H9 (cell line): ENCODE measurements at regions not wholly inside any gene's neighbourhood (a gene's known extent, or its start where the extent isn't known, plus 50 kb on each side); places are given as distances from the start of the nearest gene placed in this dataset.

Experiments used
- DNase-seq: peaks from one replicate; pipeline ENCODE4 v3.0.0-alpha.2; 2017
- H2AFZ ChIP-seq: one replicate; pipeline ENCODE4 v1.6.1; 2013; ENCODE audit warnings: mild to moderate bottlenecking, low read length, control low read depth, moderate library complexity
- H2AK5ac ChIP-seq: 2 replicates; pipeline ENCODE4 v1.6.1; 2013; ENCODE audit warnings: low read length, control low read depth, mixed read lengths; ENCODE audit not compliant: insufficient read length
- H2BK120ac ChIP-seq: one replicate; pipeline ENCODE4 v1.6.1; 2013; ENCODE audit warnings: low read depth, mild to moderate bottlenecking, low read length, control low read depth, inconsistent platforms; ENCODE audit not compliant: poor library complexity, severe bottlenecking
- H2BK12ac ChIP-seq: 2 replicates; pipeline ENCODE4 v1.6.1; 2013; ENCODE audit warnings: low read length, control low read depth, mixed read lengths, low read depth; ENCODE audit not compliant: insufficient read length
- H2BK15ac ChIP-seq: 2 replicates; pipeline ENCODE4 v1.6.1; 2013; ENCODE audit warnings: low read depth, low read length, control low read depth
- H2BK20ac ChIP-seq: one replicate; pipeline ENCODE4 v1.6.1; 2013; ENCODE audit warnings: low read depth, mild to moderate bottlenecking, low read length, control low read depth, inconsistent platforms; ENCODE audit not compliant: poor library complexity, severe bottlenecking
- H2BK5ac ChIP-seq: 2 replicates; pipeline ENCODE4 v1.6.1; 2013; ENCODE audit warnings: low read length, control low read depth, mixed read lengths; ENCODE audit not compliant: insufficient read length
- H3K14ac ChIP-seq: 2 replicates; pipeline ENCODE4 v1.6.1; 2013; ENCODE audit warnings: low read length, control low read depth; ENCODE audit not compliant: insufficient read depth
- H3K18ac ChIP-seq: 2 replicates; pipeline ENCODE4 v1.6.1; 2013; ENCODE audit warnings: low read depth, mild to moderate bottlenecking, mixed read lengths, low read length, control low read depth; ENCODE audit not compliant: insufficient read length
- H3K23ac ChIP-seq: 2 replicates; pipeline ENCODE4 v1.6.1; 2013; ENCODE audit warnings: low read length, control low read depth, mixed read lengths, low read depth; ENCODE audit not compliant: insufficient read length
- H3K23me2 ChIP-seq: 2 replicates; pipeline ENCODE4 v1.6.1; 2013; ENCODE audit warnings: low read depth, mild to moderate bottlenecking, mixed read lengths, low read length, control low read depth; ENCODE audit not compliant: insufficient read length, poor library complexity, severe bottlenecking
- H3K27ac ChIP-seq: 2 replicates; pipeline ENCODE4 v1.5.1; 2013; ENCODE audit warnings: low read length, control low read depth, mixed read lengths, low read depth; ENCODE audit not compliant: insufficient read length
- H3K27me3 ChIP-seq: 2 replicates; pipeline ENCODE4 v1.6.1; 2013; ENCODE audit warnings: low read length, control low read depth, inconsistent platforms; ENCODE audit not compliant: insufficient read depth
- H3K4ac ChIP-seq: 2 replicates; pipeline ENCODE4 v1.6.1; 2013; ENCODE audit warnings: low read depth, mild to moderate bottlenecking, control low read depth, inconsistent platforms, low read length, moderate library complexity
- H3K4me1 ChIP-seq: 2 replicates; pipeline ENCODE4 v1.6.1; 2013; ENCODE audit warnings: low read length, control low read depth, inconsistent platforms; ENCODE audit not compliant: insufficient read depth
- H3K4me2 ChIP-seq: 2 replicates; pipeline ENCODE4 v1.6.1; 2013; ENCODE audit warnings: low read length, control low read depth, mixed read lengths; ENCODE audit not compliant: insufficient read length, insufficient read depth
- H3K56ac ChIP-seq: 2 replicates; pipeline ENCODE4 v1.6.1; 2013; ENCODE audit warnings: low read depth, mild to moderate bottlenecking, mixed read lengths, low read length, control low read depth; ENCODE audit not compliant: insufficient read length
- H3K79me1 ChIP-seq: 2 replicates; pipeline ENCODE4 v1.6.1; 2013; ENCODE audit warnings: low read depth, mild to moderate bottlenecking, moderate library complexity, low read length, control low read depth, inconsistent platforms; ENCODE audit not compliant: insufficient read depth, poor library complexity, severe bottlenecking
- H3K79me2 ChIP-seq: 2 replicates; pipeline ENCODE4 v1.6.1; 2013; ENCODE audit warnings: low read length, control low read depth, inconsistent platforms; ENCODE audit not compliant: insufficient read depth
- H3K9ac ChIP-seq: 2 replicates; pipeline ENCODE4 v1.6.1; 2013; ENCODE audit warnings: low read length, control low read depth, mixed read lengths; ENCODE audit not compliant: insufficient read length; ENCODE audit errors: extremely low read depth
- H3K9me3 ChIP-seq: one replicate; pipeline ENCODE4 v1.6.1; 2013; ENCODE audit warnings: low read depth, low read length, inconsistent platforms; ENCODE audit not compliant: control insufficient read depth
- H3T11ph ChIP-seq: one replicate; pipeline ENCODE4 v1.6.1; 2013; ENCODE audit warnings: mild to moderate bottlenecking, low read length, control low read depth, inconsistent platforms
- H4K20me1 ChIP-seq: one replicate; pipeline ENCODE4 v1.6.1; 2013; ENCODE audit not compliant: control insufficient read depth, insufficient read length, insufficient read depth
- H4K5ac ChIP-seq: 2 replicates; pipeline ENCODE4 v1.6.1; 2013; ENCODE audit warnings: low read depth, mild to moderate bottlenecking, mixed read lengths, low read length, control low read depth; ENCODE audit not compliant: insufficient read length
- H4K8ac ChIP-seq: replicated peaks from 2 replicates; pipeline ENCODE4 v1.6.1; 2013; ENCODE audit warnings: low read length, control low read depth, mixed read lengths, low read depth; ENCODE audit not compliant: insufficient read length
- H4K91ac ChIP-seq: 2 replicates; pipeline ENCODE4 v1.6.1; 2013; ENCODE audit warnings: low read depth, mild to moderate bottlenecking, moderate library complexity, mixed read lengths, low read length, control low read depth; ENCODE audit not compliant: insufficient read length
- H3K27ac Mint-ChIP-seq, 3 experiments: 2 replicates in 2 of 3; 3 replicates in 1 of 3; pipeline ENCODE4 v1.8.0; 2020 to 2021; ENCODE audit warnings: mixed read lengths in 3 of 3, mild to moderate bottlenecking in 1 of 3, moderate library complexity in 1 of 3
- H3K27me3 Mint-ChIP-seq: 2 replicates; pipeline ENCODE4 v1.8.0; 2021; ENCODE audit warnings: low read depth, mild to moderate bottlenecking, moderate library complexity, mixed read lengths
- H3K36me3 Mint-ChIP-seq, 3 experiments: 2 replicates in 2 of 3; 3 replicates in 1 of 3; pipeline ENCODE4 v1.8.0; 2020 to 2021; ENCODE audit warnings: low read depth in 3 of 3, mixed read lengths in 3 of 3; ENCODE audit not compliant: insufficient read depth in 1 of 3
- H3K4me1 Mint-ChIP-seq, 2 experiments: 2 replicates each; pipeline ENCODE4 v1.8.0; 2020; ENCODE audit warnings: mixed read lengths in 2 of 2
- H3K4me3 Mint-ChIP-seq, 2 experiments: 2 replicates in 1 of 2; 3 replicates in 1 of 2; pipeline ENCODE4 v1.8.0; 2020 to 2021; ENCODE audit warnings: mild to moderate bottlenecking in 2 of 2, mixed read lengths in 2 of 2, moderate library complexity in 1 of 2
- H3K9me3 Mint-ChIP-seq, 2 experiments: 2 replicates in 1 of 2; 3 replicates in 1 of 2; pipeline ENCODE4 v1.8.0; 2020; ENCODE audit warnings: mild to moderate bottlenecking in 2 of 2, mixed read lengths in 2 of 2, moderate library complexity in 1 of 2
- TF ChIP-seq, protein P1 (sequence below): fragments of 200-600 bp; sonication (generic); conservative IDR thresholded peaks from 3 replicates; pipeline ENCODE4 v1.8.0; 2021; ENCODE audit warnings: antibody characterized with exemption, mild to moderate bottlenecking

DNA sequence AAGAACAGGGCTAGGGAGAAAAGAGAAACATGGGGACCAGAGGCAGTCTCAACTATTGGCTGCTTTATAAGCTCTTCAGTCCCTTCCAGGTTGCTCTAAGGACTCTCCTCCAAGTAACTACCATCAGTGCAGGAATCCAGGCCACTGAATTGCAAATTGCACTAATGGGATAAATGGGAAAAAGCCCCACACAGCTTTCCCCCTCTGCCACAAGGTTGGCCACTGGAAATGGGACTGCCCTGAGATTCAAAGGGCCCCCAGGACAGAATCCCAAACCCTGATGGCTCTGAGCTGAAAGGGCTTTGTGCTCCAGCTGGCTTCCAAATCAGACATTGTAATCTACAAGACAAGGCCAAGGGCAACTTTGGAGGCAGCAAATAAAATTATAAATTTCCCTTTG lies 633.2 kb downstream of the ACTR3B start:
- no peak overlapping the region for H3K56ac ChIP-seq
- peaks cover 92 to 96% of the 10 kb centered on the region in 2 experiments for H3K9me3 Mint-ChIP-seq

More for the DNA sequence above, 633.2 kb downstream of the ACTR3B start:
- Mint-ChIP-seq H3K4me1 (no peaks in the 10 kb centered on the region), H3K4me3 (no peak overlapping the region), H3K27ac (no peak overlapping the region), H3K27me3 (peaks cover 1% of the 10 kb centered on the region), H3K36me3 (peaks cover 8 to 51% (median 10%) of the 10 kb centered on the region in 3 experiments)
- H3K23ac ChIP-seq: no peak overlapping the region
- DNase-seq: no peak
- no peak overlapping the region for H2BK15ac ChIP-seq
- H4K5ac ChIP-seq: no peak overlapping the region
- H2BK12ac ChIP-seq: no peak overlapping the region
- H3K4me2 ChIP-seq: no peak overlapping the region
- no peak overlapping the region for H3T11ph ChIP-seq
- H3K79me2 ChIP-seq: no peaks in the 10 kb centered on the region
- H3K4me1 ChIP-seq: no peaks in the 10 kb centered on the region
- no peak overlapping the region for H2AFZ ChIP-seq
- TF ChIP-seq, protein P1, sequence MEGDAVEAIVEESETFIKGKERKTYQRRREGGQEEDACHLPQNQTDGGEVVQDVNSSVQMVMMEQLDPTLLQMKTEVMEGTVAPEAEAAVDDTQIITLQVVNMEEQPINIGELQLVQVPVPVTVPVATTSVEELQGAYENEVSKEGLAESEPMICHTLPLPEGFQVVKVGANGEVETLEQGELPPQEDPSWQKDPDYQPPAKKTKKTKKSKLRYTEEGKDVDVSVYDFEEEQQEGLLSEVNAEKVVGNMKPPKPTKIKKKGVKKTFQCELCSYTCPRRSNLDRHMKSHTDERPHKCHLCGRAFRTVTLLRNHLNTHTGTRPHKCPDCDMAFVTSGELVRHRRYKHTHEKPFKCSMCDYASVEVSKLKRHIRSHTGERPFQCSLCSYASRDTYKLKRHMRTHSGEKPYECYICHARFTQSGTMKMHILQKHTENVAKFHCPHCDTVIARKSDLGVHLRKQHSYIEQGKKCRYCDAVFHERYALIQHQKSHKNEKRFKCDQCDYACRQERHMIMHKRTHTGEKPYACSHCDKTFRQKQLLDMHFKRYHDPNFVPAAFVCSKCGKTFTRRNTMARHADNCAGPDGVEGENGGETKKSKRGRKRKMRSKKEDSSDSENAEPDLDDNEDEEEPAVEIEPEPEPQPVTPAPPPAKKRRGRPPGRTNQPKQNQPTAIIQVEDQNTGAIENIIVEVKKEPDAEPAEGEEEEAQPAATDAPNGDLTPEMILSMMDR: no peak
- no peak overlapping the region for H2AK5ac ChIP-seq
- no peak overlapping the region for H2BK5ac ChIP-seq
- H3K27ac ChIP-seq: no peak overlapping the region
- H3K27me3 ChIP-seq: no peaks in the 10 kb centered on the region
- H3K9ac ChIP-seq: no peak overlapping the region
- H3K14ac ChIP-seq: no peak overlapping the region
- no peaks in the 10 kb centered on the region for H4K20me1 ChIP-seq
- H3K9me3 ChIP-seq: peaks cover 72% of the 10 kb centered on the region
- no peak overlapping the region for H2BK20ac ChIP-seq
- H3K23me2 ChIP-seq: no peaks in the 10 kb centered on the region
- H3K18ac ChIP-seq: no peak overlapping the region
- no peak overlapping the region for H3K4ac ChIP-seq
- H4K91ac ChIP-seq: no peak overlapping the region
- H2BK120ac ChIP-seq: no peak overlapping the region
- H4K8ac ChIP-seq: no peak overlapping the region
- no peaks in the 10 kb centered on the region for H3K79me1 ChIP-seq
